HCEC 1CT (cell line): ENCODE measurements at regions not wholly inside any gene's neighbourhood (a gene's known extent, or its start where the extent isn't known, plus 50 kb on each side); places are given as distances from the start of the nearest gene placed in this dataset.

Experiments
- DNase-seq: peaks from one replicate; pipeline ENCODE4 v3.0.0-alpha.2; 2017

GRCh38 chr2:48108455-48108854 lies 202.2 kb upstream of the FBXO11 start:
- DNase-seq: no peak

DNA sequence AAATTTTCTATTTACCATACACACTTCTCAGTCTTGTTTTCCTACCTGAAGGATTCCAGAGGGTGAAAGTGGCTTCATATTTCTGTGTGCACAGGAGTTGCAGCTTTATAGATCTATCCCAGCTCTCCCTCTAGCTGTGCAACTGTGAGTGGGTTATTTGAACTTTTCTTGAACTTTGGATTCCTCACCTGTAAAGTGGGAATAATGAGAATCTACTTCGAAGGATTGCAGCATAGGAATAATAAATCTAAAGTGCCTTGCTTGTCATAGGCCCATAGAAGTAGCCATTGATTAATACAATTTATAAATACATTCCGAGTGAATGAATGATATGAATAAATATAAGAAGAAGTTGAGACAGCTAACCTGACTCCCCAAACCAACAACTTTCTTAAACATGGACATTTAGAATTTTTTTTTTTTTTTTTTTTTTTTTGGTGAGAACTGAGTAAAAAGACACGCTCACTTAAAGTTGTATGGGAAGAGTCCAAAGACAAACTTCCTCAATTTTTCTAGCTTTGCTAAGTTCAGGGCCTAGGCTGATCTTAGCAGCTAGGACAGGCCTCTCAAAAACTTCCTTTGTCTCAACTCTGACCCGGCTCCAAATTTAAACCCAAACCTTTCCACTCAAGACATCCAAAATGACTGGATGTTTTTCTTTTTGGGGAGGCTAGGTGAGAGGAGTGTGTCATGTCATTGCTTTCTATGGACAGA lies 203.3 kb upstream of the FBXO11 start:
- no peak for DNase-seq

GRCh38 chr2:48110492-48110891 lies 204.0 kb upstream of the FOXN2 start:
- no peak for DNase-seq

- peak; percentile 19 for DNase-seq
Measured at GRCh38 chr2:48112911-48113680, 201.4 kb upstream of the FOXN2 start.

DNA sequence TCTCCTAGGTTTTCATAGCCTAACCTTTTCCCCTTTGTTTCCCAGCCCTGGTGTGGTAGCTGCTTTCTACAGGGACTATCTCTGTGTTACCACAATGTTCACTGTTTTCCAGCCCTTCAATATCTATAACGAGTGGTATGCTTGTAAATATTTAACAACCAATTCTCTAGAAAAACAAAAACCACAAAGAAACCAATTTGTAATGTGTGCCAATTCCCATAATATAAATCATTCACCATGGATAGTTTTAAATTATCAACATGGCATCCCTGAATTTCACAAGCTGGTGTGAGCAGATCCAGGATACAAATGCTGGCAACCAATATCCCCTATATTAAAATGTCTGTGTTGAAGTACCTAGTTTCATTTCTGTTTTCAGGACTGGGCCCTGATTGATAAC lies 200.7 kb upstream of the FOXN2 start:
- no peak for DNase-seq

DNA sequence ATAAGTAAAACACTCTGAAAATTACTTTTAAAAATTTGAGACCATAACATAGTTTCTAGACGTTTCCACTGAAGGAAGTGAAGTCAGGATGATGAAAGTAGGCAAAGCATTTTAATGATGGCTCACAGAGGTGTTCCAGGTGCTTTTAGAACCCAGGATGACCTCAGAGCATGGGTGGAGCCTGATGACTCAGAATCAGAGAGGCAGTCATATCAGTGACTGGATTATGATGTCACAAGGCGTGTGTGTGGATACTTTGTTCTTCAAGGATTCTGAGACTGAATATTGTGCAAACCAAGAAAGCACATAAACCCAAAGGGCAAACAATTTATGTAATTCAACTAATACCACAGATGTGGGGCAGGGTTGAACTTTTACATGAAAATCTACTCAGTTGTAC lies 200.2 kb upstream of the FOXN2 start:
- peak; percentile 70 for DNase-seq

DNA sequence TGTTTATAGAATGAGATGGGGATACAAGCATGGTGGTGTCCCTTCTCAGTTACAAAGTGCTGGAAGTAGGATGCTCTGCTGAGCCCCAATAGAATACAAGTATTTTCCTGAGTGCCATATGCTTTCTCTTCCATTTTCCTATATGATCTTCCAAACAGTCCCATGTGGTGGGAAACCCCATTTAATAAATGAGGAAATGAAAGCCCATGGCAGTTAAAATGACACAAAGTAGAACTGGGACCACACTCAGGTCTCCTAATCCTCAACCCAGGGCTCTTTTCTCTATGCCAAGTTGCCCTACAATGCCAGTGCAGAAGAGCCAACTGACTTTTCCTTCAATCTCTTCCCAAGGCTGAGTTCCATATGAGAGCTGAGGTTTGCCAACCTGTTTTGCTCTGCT lies 198.0 kb upstream of the FOXN2 start:
- no peak for DNase-seq

DNA sequence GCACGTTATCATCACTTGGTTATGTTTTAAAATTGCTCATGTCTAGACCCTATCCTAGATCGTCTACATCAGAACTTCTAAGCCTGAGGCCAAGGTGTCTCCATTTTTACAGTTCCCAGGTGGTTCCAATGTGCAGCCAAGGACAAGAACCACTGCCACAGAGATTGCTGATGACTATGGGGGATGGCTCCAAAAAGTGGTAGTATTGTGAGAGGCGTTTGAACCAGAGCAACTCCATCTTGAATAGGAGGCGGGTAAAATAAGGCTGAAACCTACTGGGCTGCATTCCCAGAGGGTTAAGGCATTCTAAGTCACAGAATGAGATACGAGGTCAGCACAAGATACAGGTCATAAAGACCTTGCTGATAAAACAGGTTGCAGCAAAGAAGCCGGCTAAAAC lies 195.6 kb upstream of the FOXN2 start:
- no peak for DNase-seq

GRCh38 chr2:48120112-48120511 lies 194.4 kb upstream of the FOXN2 start:
- DNase-seq: no peak

DNA sequence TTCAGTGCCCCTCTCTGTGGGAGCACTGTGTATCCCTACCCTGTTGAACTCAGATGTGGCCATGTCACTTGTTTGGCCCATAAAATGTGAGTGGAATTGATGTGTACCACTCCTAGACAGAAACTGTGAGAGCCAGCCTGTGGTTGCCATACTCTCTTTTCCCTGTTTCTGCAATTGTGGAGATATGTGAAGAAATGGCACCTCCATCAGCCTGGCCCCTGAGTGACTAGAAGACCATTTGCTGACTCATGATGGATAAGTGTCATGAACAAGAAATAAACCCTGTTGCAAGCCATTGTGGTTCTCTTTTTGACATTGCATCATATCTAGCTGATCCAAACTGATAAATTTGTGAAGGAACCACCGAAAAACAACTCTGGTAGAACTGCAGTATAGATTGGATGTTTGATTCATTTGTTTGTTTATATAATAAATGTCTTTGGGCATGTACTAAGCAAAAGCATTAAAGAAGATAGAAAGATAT lies 193.7 kb upstream of the FOXN2 start:
- DNase-seq: peak; percentile 23

GRCh38 chr2:48122166-48122565 lies 192.3 kb upstream of the FOXN2 start:
- no peak for DNase-seq

DNA sequence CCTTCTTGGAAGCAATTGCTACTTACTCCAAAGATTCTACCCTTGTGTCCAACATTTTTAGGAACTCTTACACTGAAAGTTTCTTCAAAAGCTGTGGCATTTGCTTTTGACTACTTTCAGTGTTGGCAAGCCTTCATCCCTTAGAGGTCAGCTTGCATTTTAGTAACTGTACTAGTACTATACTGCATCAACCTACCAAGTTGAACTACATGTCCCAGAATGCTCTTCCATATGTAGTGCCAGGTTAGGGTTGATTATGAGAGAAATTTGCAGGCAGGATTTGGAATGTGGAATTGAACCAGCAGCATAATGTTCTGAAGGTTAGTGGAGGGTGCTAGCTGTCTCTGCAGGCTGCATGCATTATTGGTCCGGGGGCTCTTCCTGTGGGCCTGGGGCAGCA lies 189.9 kb upstream of the FOXN2 start:
- no peak for DNase-seq

DNA sequence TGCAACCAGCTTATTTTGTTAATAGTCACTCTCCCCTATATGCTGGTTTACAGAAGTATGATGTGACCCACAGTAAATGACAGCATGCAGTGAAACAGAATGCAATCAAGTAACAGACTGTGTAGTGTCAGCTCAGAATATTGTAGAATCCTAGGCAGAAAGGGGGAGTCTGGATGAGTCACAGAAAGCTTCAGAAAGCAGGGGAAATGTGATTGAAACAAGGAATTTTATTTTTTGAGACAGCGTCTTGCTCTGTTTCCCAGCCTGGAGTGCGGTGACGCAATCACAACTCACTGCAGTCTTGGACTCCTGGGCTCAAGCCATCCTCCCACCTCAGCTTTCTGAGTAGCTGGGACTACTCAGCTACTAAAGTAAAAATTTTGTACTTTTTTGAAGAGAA lies 188.3 kb upstream of the FOXN2 start:
- no peak for DNase-seq

- DNase-seq: no peak
Measured at GRCh38 chr2:48127612-48128191, 186.8 kb upstream of the FOXN2 start.

- DNase-seq: peak; percentile 72
Measured at GRCh38 chr2:48129293-48129950, 185.1 kb upstream of the FOXN2 start.

GRCh38 chr2:48131539-48132270 lies 182.8 kb upstream of the FOXN2 start:
- peak; percentile 35 for DNase-seq

DNA sequence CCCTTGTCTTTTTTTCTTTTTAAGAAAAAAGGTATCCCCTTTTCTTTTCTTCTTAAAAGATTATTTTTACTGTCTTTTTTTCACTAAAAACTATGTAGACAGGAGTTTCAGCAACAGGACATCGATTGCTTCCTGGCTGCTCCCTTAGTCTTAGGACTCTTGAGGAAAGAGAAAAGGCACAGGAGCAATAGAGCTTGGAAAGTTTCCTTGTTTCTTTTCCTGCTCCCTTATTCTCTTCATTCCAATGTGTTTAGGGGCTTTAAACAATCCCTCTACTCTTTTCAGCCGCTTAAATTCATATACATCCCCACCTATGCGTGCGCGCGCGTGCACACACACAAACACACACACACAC lies 182.2 kb upstream of the FOXN2 start:
- no peak for DNase-seq

- no peak for DNase-seq
Measured at GRCh38 chr2:48134704-48135103, 179.8 kb upstream of the FOXN2 start.

- no peak for DNase-seq
Measured at GRCh38 chr2:48135797-48136196, 178.7 kb upstream of the FOXN2 start.

- DNase-seq: no peak
Measured at GRCh38 chr2:48137829-48138228, 176.7 kb upstream of the FOXN2 start.

DNA sequence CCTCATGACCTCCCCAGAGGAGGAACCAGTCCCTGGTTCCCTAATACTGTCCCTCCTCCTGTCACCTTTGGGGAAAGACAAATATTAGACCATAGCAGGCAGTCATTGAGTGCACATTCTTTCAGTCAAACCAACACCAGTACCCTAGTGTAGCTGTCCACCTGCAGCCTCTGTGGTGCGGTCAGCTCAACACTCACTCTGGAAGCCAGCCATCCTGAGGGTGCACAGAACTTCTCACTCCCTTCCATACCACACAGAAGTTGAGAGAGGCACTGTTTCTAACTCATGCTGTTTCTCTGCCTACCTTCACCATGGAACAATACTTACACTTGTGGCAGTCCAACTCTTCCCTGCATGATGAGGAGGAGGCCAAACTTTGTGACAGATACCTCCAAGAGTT lies 175.6 kb upstream of the FOXN2 start:
- DNase-seq: no peak

- DNase-seq: no peak
Measured at GRCh38 chr2:48140586-48140985, 173.9 kb upstream of the FOXN2 start.

- no peak for DNase-seq
Measured at GRCh38 chr2:48144777-48145176, 169.7 kb upstream of the FOXN2 start.
